Tibial nerve (tissue), 3 donors: ENCODE measurements at regions not wholly inside any gene's neighbourhood (a gene's known extent, or its start where the extent isn't known, plus 50 kb on each side); places are given as distances from the start of the nearest gene placed in this dataset.

Source experiments
- CTCF ChIP-seq, 5 experiments: fragments of 200-600 bp in 3 of 5; fragments of 450-650 bp in 2 of 5; sonication (generic) in 3 of 5; IDR thresholded peaks; one replicate each; pipeline ENCODE4 v1.5.1; 2016 to 2019; ENCODE audit warnings: antibody characterized with exemption in 5 of 5, mild to moderate bottlenecking in 3 of 5, moderate library complexity in 2 of 5
- POLR2A ChIP-seq, 2 donors: fragments of 450-650 bp; IDR thresholded peaks; one replicate each; pipeline ENCODE4 v1.6.1; 2017; ENCODE audit warnings: antibody characterized with exemption in 2 of 2, mild to moderate bottlenecking in 2 of 2, moderate library complexity in 2 of 2

- no peak for TF ChIP-seq POLR2A (IDR thresholded peaks at IDR 0.05)
- TF ChIP-seq CTCF (IDR thresholded peaks at IDR 0.05): no peak
Observed at GRCh38 chr1:221237587-221237986, 358.3 kb downstream of the HLX start.
